GM23248 (cell line): ENCODE measurements at regions not wholly inside any gene's neighbourhood (a gene's known extent, or its start where the extent isn't known, plus 50 kb on each side); places are given as distances from the start of the nearest gene placed in this dataset.

Experiments used
- DNase-seq: peaks from one replicate; pipeline ENCODE4 v3.0.0-alpha.2; 2015
- H2AFZ ChIP-seq: fragments of 200-600 bp; sonication (generic); 2 replicates; pipeline ENCODE4 v1.6.1; 2016; ENCODE audit warnings: antibody characterized with exemption
- H3F3A ChIP-seq: fragments of 200-600 bp; sonication (generic); 2 replicates; pipeline ENCODE4 v1.6.1; 2016; ENCODE audit warnings: mild to moderate bottlenecking, antibody characterized with exemption, mixed run types; ENCODE audit not compliant: insufficient read depth
- H3K27ac ChIP-seq: fragments of 200-600 bp; sonication (generic); 2 replicates; pipeline ENCODE4 v1.5.1; 2016; ENCODE audit warnings: mild to moderate bottlenecking
- H3K27me3 ChIP-seq: fragments of 200-600 bp; sonication (generic); replicated peaks from 2 replicates; pipeline ENCODE4 v1.6.1; 2016; ENCODE audit warnings: mild to moderate bottlenecking; ENCODE audit not compliant: insufficient read depth
- H3K36me3 ChIP-seq: fragments of 200-600 bp; sonication (generic); 2 replicates; pipeline ENCODE4 v1.6.1; 2016; ENCODE audit warnings: low read depth, mild to moderate bottlenecking
- H3K4me1 ChIP-seq: fragments of 200-600 bp; sonication (generic); 2 replicates; pipeline ENCODE4 v1.6.1; 2016; ENCODE audit warnings: mild to moderate bottlenecking; ENCODE audit not compliant: insufficient read depth
- H3K4me2 ChIP-seq: fragments of 200-600 bp; sonication (generic); one replicate; pipeline ENCODE4 v1.6.1; 2016; ENCODE audit warnings: mild to moderate bottlenecking; ENCODE audit not compliant: unreplicated experiment
- H3K4me3 ChIP-seq: fragments of 200-600 bp; sonication (generic); 2 replicates; pipeline ENCODE4 v1.5.1; 2016; ENCODE audit warnings: mild to moderate bottlenecking
- H3K79me2 ChIP-seq: fragments of 200-600 bp; sonication (generic); 2 replicates; pipeline ENCODE4 v1.6.1; 2016; ENCODE audit warnings: mild to moderate bottlenecking; ENCODE audit not compliant: insufficient read depth
- H3K9ac ChIP-seq: fragments of 200-600 bp; sonication (generic); 2 replicates; pipeline ENCODE4 v1.6.1; 2016; ENCODE audit warnings: mild to moderate bottlenecking
- H3K9me2 ChIP-seq: fragments of 200-600 bp; sonication (generic); 2 replicates; pipeline ENCODE4 v1.6.1; 2016; ENCODE audit warnings: mixed run types, mild to moderate bottlenecking, moderate library complexity; ENCODE audit not compliant: insufficient read depth
- H3K9me3 ChIP-seq: fragments of 200-600 bp; sonication (generic); one replicate; pipeline ENCODE4 v1.6.1; 2017; ENCODE audit warnings: low read depth
- H4K20me1 ChIP-seq: fragments of 200-600 bp; sonication (generic); 2 replicates; pipeline ENCODE4 v1.6.0; 2016; ENCODE audit not compliant: insufficient read depth
- EZH2 ChIP-seq: fragments of 200-600 bp; sonication (generic); IDR thresholded peaks from 2 replicates; pipeline ENCODE4 v1.6.1; 2018; ENCODE audit warnings: antibody characterized with exemption, mild to moderate bottlenecking; ENCODE audit not compliant: insufficient read depth, poor library complexity, severe bottlenecking
- EZH2phosphoT487 ChIP-seq: fragments of 200-600 bp; sonication (generic); IDR thresholded peaks from 2 replicates; pipeline ENCODE4 v1.6.1; 2018; ENCODE audit warnings: antibody characterized with exemption, moderate library complexity, mild to moderate bottlenecking, low read depth; ENCODE audit not compliant: insufficient read depth
- WGBS, 2 experiments: methylation state at CpG; one replicate each; pipeline ENCODE4 v1.1.6; 2015 to 2017; ENCODE audit warnings: low lambda C conversion rate in 2 of 2, low coverage in 1 of 2; ENCODE audit errors: missing lambda C conversion rate in 2 of 2; 5-methylcytosine and 5-hydroxymethylcytosine counted together
- in situ Hi-C: fragments of 300-500 bp; cut with MboI; formaldehyde crosslinking; loops from 2 replicates; pipeline ENCODE4 v1.15.0; 2020

- TF ChIP-seq EZH2phosphoT487 = no peak
- no peak for TF ChIP-seq EZH2
- H3K4me2 ChIP-seq = no peak overlapping the region
- H3K4me1 ChIP-seq = no peaks in the 10 kb centered on the region
- H3K9me2 ChIP-seq = no peaks in the 10 kb centered on the region
- in situ Hi-C loops = no loop called here
- no peaks in the 10 kb centered on the region for H4K20me1 ChIP-seq
- H3K9ac ChIP-seq = no peak overlapping the region
- H3K9me3 ChIP-seq = no peaks in the 10 kb centered on the region
- no peak overlapping the region for H3K27ac ChIP-seq
- no peak for DNase-seq
- no peak overlapping the region for H2AFZ ChIP-seq
- no peak overlapping the region for H3K4me3 ChIP-seq
- no peaks in the 10 kb centered on the region for H3F3A ChIP-seq
- no peaks in the 10 kb centered on the region for H3K79me2 ChIP-seq
- H3K27me3 ChIP-seq = no peaks in the 10 kb centered on the region
- H3K36me3 ChIP-seq = no peaks in the 10 kb centered on the region
These were observed 541.1 kb upstream of the SPRY2 start for GRCh38 chr13:80881942-80882445.

GRCh38 chr13:80881495-80881894 lies 540.6 kb upstream of the SPRY2 start:
- TF ChIP-seq EZH2 (no peak), EZH2phosphoT487 (no peak)
- no peaks in the 10 kb centered on the region for H3K9me2 ChIP-seq
- no peak overlapping the region for H3K4me2 ChIP-seq
- no peaks in the 10 kb centered on the region for H3K9me3 ChIP-seq
- in situ Hi-C loops = no loop called here
- H3K79me2 ChIP-seq = no peaks in the 10 kb centered on the region
- no peaks in the 10 kb centered on the region for H3K36me3 ChIP-seq
- H3K27ac ChIP-seq = no peak overlapping the region
- no peaks in the 10 kb centered on the region for H3F3A ChIP-seq
- no peaks in the 10 kb centered on the region for H4K20me1 ChIP-seq
- H3K27me3 ChIP-seq = no peaks in the 10 kb centered on the region
- no peak for DNase-seq
- no peak overlapping the region for H3K9ac ChIP-seq
- no peak overlapping the region for H3K4me3 ChIP-seq
- no peak overlapping the region for H2AFZ ChIP-seq
- no peaks in the 10 kb centered on the region for H3K4me1 ChIP-seq

- no peak overlapping the region for H3K9ac ChIP-seq
- no peaks in the 10 kb centered on the region for H3K79me2 ChIP-seq
- no peaks in the 10 kb centered on the region for H3K4me1 ChIP-seq
- H3K36me3 ChIP-seq = no peaks in the 10 kb centered on the region
- in situ Hi-C loops = no loop called here
- no peaks in the 10 kb centered on the region for H4K20me1 ChIP-seq
- H3K27me3 ChIP-seq = no peaks in the 10 kb centered on the region
- H2AFZ ChIP-seq = no peak overlapping the region
- no peak for DNase-seq
- no peaks in the 10 kb centered on the region for H3K9me3 ChIP-seq
- no peaks in the 10 kb centered on the region for H3F3A ChIP-seq
- no peak overlapping the region for H3K27ac ChIP-seq
- H3K4me2 ChIP-seq = no peak overlapping the region
- no peak overlapping the region for H3K4me3 ChIP-seq
- H3K9me2 ChIP-seq = no peaks in the 10 kb centered on the region
- WGBS, 2 experiments = 0 to 5% methylated on average over 1 of the region's 1 CpG
- TF ChIP-seq EZH2phosphoT487 (no peak), EZH2 (no peak)
These were observed 540.1 kb upstream of the SPRY2 start for GRCh38 chr13:80881034-80881433.

GRCh38 chr13:80877944-80878241 lies 537.0 kb upstream of the SPRY2 start:
- Histone ChIP-seq H3K4me1 (no peaks in the 10 kb centered on the region), H3K4me2 (no peak overlapping the region), H3K9me3 (no peaks in the 10 kb centered on the region), H4K20me1 (no peaks in the 10 kb centered on the region), H3K9ac (no peak overlapping the region), H3K4me3 (no peak overlapping the region), H3K36me3 (no peaks in the 10 kb centered on the region), H2AFZ (no peak overlapping the region), H3K27me3 (no peaks in the 10 kb centered on the region), H3F3A (no peaks in the 10 kb centered on the region), H3K79me2 (no peaks in the 10 kb centered on the region), H3K27ac (no peak overlapping the region), H3K9me2 (no peaks in the 10 kb centered on the region)
- no peak for DNase-seq
- in situ Hi-C loops = no loop called here
- TF ChIP-seq EZH2phosphoT487 (no peak), EZH2 (no peak)

- WGBS, 2 experiments = 38 to 43% methylated on average over 3 of the region's 3 CpGs
These were observed 536.5 kb upstream of the SPRY2 start for GRCh38 chr13:80877209-80877943.

More at GRCh38 chr13:80877209-80877943, 536.5 kb upstream of the SPRY2 start:
- no peak overlapping the region for H3K9ac ChIP-seq
- no peaks in the 10 kb centered on the region for H3K27me3 ChIP-seq
- no peak overlapping the region for H3K27ac ChIP-seq
- no peaks in the 10 kb centered on the region for H3K79me2 ChIP-seq
- TF ChIP-seq EZH2 (no peak), EZH2phosphoT487 (no peak)
- no peak overlapping the region for H2AFZ ChIP-seq
- H3F3A ChIP-seq = no peaks in the 10 kb centered on the region
- H3K9me2 ChIP-seq = no peaks in the 10 kb centered on the region
- H3K9me3 ChIP-seq = no peaks in the 10 kb centered on the region
- no peaks in the 10 kb centered on the region for H4K20me1 ChIP-seq
- H3K4me2 ChIP-seq = no peak overlapping the region
- H3K4me1 ChIP-seq = no peaks in the 10 kb centered on the region
- H3K4me3 ChIP-seq = no peak overlapping the region
- no peak for DNase-seq
- H3K36me3 ChIP-seq = no peaks in the 10 kb centered on the region
- in situ Hi-C loops = no loop called here
